T47D (cell line): ENCODE measurements at regions not wholly inside any gene's neighbourhood (a gene's known extent, or its start where the extent isn't known, plus 50 kb on each side); places are given as distances from the start of the nearest gene placed in this dataset.

ENCODE experiments used
- DNase-seq, 2 experiments: peaks; one replicate each; pipeline versions ENCODE4 v3.0.0 to v3.0.0-alpha.2; 2011 to 2012; ENCODE audit warnings: low read depth in 1 of 2, low spot score in 1 of 2
- JUND ChIP-seq: IDR thresholded peaks from 2 replicates; pipeline ENCODE4 v1.6.1; 2012; ENCODE audit warnings: low read depth
- in situ Hi-C: cut with HindIII; loops from 2 replicates; pipeline ENCODE4 v1.10.0; 2016; ENCODE audit warnings: low sequenced_read_pairs, low pct_unique_long_range_greater_than_20kb

DNA sequence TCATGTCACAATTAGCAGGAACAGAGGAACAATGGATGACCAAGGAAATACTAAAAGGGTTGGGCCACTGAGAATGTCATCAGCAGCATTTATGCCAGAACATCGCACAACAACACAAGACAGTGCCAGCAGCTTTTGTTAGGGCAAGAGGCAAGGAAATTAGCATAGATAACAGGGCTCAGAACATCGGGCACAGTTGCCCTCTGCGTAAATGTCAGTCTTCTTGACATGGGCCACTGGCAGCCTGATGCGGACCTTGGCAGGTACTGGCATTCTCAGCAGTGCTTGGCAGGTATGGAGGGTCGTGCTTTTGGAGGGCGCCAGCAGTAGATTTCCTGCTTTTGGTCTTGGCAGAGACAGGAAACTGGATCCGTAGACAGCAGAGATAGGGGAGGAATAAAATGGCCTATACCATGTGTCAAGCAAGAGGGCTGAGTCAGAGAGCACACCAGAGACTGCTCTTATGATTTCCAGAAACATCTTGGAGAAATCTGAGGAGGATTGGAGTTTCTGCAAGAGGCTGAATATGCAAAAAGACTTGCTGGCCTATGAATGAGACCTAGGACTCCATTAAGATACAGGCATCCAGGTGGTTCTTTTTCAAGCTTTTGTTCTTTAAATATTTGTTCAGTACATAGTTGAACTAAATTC, 371.5 kb upstream of the MTPN start:
- no peak for TF ChIP-seq JUND
- no peak for DNase-seq
- in situ Hi-C loops: no loop called here

DNA sequence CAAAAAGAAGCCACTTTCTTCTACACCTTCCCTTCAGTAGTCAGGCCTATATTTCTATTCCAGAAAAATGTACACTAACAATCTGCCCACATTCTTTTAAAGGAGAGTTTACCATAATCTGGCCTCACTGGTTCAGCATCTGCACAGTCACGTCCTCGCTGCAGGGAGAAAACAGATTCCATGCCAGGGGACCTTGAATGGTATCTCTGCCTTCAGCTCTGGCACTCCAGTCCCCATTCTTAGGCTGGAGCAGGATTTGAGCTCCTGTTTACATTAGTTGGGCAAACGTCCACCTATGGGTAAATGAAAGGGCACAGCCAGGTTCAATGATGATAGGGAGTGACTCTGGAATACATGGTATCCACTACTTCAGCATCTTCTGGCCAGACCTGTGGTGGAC, 371.0 kb upstream of the MTPN start:
- TF ChIP-seq JUND: no peak
- no peak for DNase-seq
- in situ Hi-C loops: no loop called here

DNA sequence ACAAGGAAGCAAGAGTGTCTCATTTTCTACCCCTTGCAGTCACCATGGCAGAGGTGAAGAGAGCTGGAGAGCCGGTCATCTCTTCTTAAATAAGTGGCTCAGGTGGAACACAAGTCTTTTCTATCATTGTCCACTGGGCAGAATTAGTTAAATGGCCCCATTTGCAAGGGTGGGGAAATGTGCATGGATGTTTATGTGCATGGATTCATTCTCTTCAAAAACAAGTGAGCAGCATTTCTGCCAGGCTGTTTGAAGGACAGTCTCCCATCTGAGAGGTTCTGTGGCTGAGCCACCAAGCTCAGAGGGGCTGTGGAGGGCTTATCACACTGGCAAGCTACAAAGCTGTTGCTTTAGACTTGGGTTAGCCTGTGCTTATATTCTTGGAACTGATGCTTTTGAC, 370.3 kb upstream of the MTPN start:
- no peak for TF ChIP-seq JUND
- no peak for DNase-seq
- in situ Hi-C loops: no loop called here

DNA sequence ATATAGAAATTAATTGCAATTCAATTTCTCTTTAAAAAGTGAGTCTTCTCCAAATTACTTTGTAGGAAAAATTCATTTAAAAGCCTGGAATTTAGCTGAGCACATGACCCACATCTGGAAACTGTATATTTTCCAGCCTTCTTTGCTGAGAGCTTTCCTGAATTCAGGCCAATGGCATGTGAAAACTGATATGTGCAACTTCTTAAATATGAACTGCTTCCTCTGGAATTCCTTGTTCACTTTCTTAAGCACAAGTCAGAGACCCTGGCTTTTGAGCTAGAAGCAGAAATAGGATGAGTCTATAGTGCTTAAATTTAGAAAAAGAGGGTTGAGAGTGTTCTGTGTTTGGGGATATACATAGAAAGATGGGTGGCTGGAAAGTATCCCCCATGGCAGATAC, 365.1 kb upstream of the MTPN start:
- no peak for DNase-seq
- TF ChIP-seq JUND: no peak
- in situ Hi-C loops: no loop called here

DNA sequence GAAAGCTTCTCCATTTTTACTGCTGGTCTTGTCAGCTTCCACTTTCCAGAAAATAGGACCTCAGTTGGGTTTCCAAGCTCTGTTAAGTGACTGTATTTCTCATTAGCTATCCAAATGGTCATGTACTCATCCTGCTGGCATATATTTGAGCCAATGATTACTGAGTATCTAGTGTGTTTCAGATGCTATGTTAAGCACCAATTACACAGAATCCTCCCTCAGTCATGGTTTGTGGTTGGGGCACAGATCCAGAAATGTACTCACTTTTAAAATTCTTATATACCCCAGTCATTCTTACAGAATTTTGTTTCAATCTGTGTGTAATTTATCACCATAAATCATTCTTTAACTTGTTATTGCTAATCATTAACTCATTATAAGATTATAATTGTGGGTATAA, 362.3 kb upstream of the MTPN start:
- in situ Hi-C loops: no loop called here
- no peak for DNase-seq
- TF ChIP-seq JUND: no peak

DNA sequence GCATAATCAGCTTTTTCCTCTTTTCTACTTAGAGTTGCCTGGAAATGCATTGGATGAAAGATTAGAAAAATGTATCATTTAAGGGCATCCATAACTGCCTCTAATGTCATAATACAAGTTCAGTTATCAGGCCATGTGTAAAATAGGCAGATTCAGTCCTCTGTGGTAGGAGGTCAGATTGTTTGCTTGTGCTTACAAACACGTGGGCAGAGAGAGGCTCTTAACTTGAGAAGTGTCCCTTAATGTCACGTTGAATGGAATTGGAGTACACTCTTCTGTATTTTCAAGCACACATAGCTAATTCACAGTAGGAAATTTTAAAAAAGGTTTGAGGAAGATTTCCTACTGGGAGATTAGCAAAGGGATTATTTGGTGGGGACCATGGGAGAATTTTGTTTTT, 359.8 kb upstream of the MTPN start:
- in situ Hi-C loops: no loop called here
- no peak for DNase-seq

DNA sequence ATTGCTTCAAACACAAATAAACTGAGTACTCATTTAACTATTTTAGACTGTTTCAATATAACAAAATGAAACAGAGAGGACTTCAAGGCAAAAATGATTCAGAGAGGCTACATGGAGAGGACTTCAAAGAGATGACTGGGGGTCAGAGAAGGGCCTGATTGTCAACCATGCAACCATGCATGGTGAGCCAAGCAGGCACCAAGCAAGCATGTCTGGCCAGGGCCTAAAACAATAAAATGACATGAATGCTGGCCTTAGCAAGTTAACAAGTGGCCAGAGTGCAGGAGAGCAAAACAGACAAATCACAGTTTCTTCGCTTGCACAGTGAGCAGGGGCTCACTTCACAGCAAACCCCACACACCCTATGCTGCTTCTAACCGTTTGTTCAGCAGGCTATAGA, 356.5 kb upstream of the MTPN start:
- DNase-seq: no peak
- in situ Hi-C loops: no loop called here
- TF ChIP-seq JUND: no peak

More for the DNA sequence above, 359.8 kb upstream of the MTPN start:
- TF ChIP-seq JUND: no peak

DNA sequence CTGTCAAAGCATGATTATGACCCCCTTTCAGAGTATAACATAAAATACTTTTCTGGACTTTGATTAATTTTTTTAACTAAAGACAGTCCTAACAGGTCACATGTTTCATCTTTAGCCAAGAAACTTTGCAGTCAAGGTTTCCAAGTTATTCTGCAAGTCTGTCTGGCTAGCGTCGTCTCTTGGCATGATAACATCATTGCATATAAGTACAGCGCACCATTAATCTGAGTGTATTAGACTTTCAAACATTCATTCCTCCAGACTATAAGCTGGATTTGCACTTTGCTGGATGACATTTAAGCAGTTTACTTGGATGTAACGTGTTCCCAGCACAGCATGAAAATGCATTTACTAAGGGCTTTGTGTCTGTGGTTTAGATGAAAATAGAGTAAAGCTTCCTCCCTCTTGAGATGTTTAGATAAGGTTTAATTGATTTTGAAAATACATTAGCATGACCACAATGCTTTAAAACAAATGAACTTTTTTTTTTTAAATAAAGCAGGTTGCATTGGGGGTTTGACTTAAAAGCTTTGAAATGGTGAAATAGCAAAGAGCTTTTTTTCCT, 349.0 kb upstream of the MTPN start:
- in situ Hi-C loops: no loop called here
- DNase-seq: no peak
- TF ChIP-seq JUND: no peak

DNA sequence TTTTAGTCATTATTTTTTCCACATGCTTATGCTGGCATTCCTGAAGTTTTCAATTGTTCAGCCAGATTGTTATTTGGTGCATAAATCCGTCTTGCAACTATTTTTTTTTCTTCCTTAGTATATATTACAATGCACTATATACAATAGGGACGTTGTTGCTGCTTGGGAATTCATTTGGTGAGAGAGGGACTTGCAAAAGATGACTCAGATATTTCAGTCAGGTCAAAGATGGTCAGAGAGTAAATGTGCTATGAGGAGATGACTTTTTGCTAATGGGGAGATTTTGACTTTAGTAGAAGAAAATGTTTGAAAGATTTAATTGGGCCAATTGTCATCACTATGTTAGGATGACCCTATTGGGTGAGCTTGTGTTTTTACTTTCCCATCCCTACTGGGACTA, 348.4 kb upstream of the MTPN start:
- no peak for DNase-seq
- TF ChIP-seq JUND: no peak
- in situ Hi-C loops: no loop called here

DNA sequence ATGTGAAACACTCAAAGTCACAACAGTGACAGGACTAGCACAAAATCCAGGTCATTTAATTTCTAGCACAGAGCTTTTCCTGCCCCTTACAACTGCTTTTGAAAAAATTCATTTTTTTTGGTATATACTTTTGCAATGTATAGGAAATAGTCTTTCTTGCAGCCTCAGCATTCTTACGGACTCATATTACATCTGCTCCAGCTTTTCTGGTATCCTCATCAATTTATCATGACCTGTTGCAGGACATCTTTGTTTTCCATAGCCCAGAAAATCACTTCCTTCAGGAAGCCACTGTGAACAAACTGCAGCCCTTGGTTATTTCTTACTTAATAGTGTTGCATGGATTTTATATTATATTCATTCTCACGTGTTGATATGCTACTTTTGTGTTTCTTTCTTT, 347.9 kb upstream of the MTPN start:
- DNase-seq: no peak
- TF ChIP-seq JUND: no peak
- in situ Hi-C loops: no loop called here

DNA sequence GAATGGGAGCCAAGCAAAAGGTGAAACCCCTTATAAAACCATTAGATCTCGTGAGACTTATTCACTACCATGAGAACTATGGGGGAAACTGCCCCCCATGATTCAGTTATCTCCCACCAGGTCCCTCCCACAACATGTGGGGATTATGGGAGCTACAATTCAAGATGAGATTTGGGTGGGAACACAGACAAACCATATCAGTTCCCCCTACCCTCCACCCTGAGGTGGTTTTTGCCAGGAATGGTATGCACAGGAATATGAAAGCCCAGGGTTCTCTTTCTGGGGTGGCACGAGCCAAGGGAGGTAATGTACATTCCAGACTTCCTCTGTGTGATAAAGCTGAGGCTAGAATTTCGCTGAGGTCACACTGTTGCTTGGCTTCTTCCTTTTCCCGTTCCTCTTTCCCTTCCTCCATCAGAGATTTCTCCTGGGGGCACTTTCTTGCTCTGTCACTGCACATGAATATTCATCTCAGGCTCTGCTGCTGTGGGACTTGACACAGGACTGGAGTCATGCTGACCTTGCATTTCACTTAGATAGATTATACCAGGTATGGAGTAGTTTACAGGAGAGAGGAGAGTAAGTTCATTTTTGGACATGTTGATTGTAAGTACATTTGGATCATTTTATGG, 347.0 kb upstream of the MTPN start:
- in situ Hi-C loops: no loop called here
- TF ChIP-seq JUND: no peak
- no peak for DNase-seq

DNA sequence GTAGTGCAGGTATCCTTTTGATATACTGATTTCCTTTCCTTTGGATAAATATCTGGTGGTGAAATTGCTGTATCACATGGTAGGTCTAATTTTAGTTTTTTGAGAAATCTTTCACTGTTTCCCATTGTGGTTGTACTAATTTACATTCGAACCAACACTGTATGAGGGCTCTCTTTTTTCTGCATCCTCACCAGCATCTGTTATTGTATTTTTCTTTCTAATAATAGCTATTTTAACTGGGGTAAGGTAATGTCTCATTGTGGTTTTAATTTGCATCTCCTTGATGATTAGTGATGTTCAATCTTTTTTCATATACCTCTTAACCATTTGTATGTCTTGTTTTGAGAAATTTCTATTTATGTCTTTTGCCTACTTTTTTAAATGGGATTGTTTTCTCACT, 335.4 kb upstream of the MTPN start:
- in situ Hi-C loops: no loop called here
- no peak for TF ChIP-seq JUND
- DNase-seq: no peak

DNA sequence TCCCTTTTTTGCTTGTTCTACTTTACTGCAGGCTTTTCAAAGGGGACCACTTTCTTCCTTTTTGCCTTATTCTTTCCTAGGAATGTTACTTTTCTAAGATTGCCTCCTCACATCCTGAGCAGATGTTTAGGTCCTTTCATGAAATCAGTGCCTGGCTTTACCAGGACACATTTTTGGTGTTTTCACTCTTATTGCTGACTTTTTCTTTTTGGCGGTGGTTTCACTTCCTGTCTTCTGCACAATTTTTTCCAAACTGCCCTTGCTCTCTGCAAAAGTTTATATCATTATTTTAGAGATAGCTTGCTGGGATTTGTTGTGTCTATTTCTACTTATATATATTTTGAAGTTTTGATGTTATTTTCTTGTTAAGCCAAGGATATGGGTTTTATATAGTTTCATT, 332.2 kb upstream of the MTPN start:
- in situ Hi-C loops: no loop called here
- TF ChIP-seq JUND: no peak
- no peak for DNase-seq

DNA sequence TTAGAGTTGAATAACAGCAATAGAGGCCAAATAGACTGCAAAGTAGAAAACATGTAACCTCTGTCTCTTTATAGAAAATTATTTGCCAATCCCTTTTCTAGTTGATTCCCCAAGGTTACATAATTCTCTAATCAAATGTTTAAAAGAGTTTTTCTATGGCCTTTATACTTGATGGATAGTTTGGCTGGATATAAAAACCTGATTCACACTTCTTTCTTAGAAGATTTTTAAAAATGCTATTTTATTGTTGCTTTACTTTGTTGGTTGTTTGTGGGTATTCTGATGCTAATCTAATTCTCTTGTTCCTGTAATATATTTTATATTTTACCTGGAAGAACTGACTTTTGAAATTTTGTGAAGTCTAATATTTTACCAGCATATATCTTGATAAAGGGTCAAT, 331.1 kb upstream of the MTPN start:
- no peak for DNase-seq
- TF ChIP-seq JUND: no peak
- in situ Hi-C loops: no loop called here
